Smooth muscle cell (in vitro differentiated cells): ENCODE measurements at regions not wholly inside any gene's neighbourhood (a gene's known extent, or its start where the extent isn't known, plus 50 kb on each side); places are given as distances from the start of the nearest gene placed in this dataset.

Source experiments
- DNase-seq: peaks from one replicate; lab custom pipeline; 2025; ENCODE audit not compliant: unreplicated experiment; lab: John Stamatoyannopoulos, UW
- H2AFZ ChIP-seq: fragments of 200-600 bp; sonication (generic); 2 replicates; pipeline ENCODE4 v1.6.0; 2016; ENCODE audit warnings: antibody characterized with exemption, low read depth, mild to moderate bottlenecking
- H3F3A ChIP-seq: fragments of 200-600 bp; sonication (generic); 2 replicates; pipeline ENCODE4 v1.6.0; 2017; ENCODE audit warnings: antibody characterized with exemption, low read depth
- H3K27ac ChIP-seq: fragments of 200-600 bp; sonication (generic); 2 replicates; pipeline ENCODE4 v1.5.1; 2016; ENCODE audit warnings: low read depth, mild to moderate bottlenecking
- H3K27me3 ChIP-seq: fragments of 200-600 bp; sonication (generic); 2 replicates; pipeline ENCODE4 v1.6.1; 2016; ENCODE audit warnings: low read depth, mild to moderate bottlenecking
- H3K36me3 ChIP-seq: fragments of 200-600 bp; sonication (generic); 2 replicates; pipeline ENCODE4 v1.5.1; 2016; ENCODE audit warnings: low read depth
- H3K4me1 ChIP-seq: fragments of 200-600 bp; sonication (generic); 2 replicates; pipeline ENCODE4 v1.5.1; 2016; ENCODE audit warnings: low read depth
- H3K4me2 ChIP-seq: fragments of 200-600 bp; sonication (generic); 2 replicates; pipeline ENCODE4 v1.6.0; 2016; ENCODE audit warnings: mild to moderate bottlenecking
- H3K4me3 ChIP-seq: fragments of 200-600 bp; sonication (generic); 2 replicates; pipeline ENCODE4 v1.5.1; 2016; ENCODE audit warnings: mild to moderate bottlenecking
- H3K79me2 ChIP-seq: fragments of 200-600 bp; sonication (generic); 2 replicates; pipeline ENCODE4 v1.6.0; 2016; ENCODE audit warnings: low read depth, mild to moderate bottlenecking
- H3K9ac ChIP-seq: fragments of 200-600 bp; sonication (generic); 2 replicates; pipeline ENCODE4 v1.6.0; 2016; ENCODE audit warnings: low read depth
- H3K9me3 ChIP-seq: fragments of 200-600 bp; sonication (generic); replicated peaks from 2 replicates; pipeline ENCODE4 v1.5.1; 2016; ENCODE audit warnings: low read depth
- H4K20me1 ChIP-seq: fragments of 200-600 bp; sonication (generic); 2 replicates; pipeline ENCODE4 v1.6.0; 2016; ENCODE audit warnings: low read depth
- CTCF ChIP-seq: fragments of 200-600 bp; sonication (generic); IDR thresholded peaks from 2 replicates; pipeline ENCODE4 v1.5.1; 2017; ENCODE audit warnings: borderline replicate concordance, mild to moderate bottlenecking, antibody characterized with exemption; ENCODE audit not compliant: insufficient read depth, poor library complexity, severe bottlenecking
- WGBS: methylation state at CpG from one replicate; pipeline ENCODE4 v1.1.7; 2016; ENCODE audit warnings: low lambda C conversion rate; 5-methylcytosine and 5-hydroxymethylcytosine counted together

GRCh38 chr10:6944436-6944835 is 364.4 kb upstream of the PRKCQ start:
- Histone ChIP-seq H3K4me2 (no peak overlapping the region), H3K9me3 (no peaks in the 10 kb centered on the region), H3F3A (no peaks in the 10 kb centered on the region), H3K27me3 (peaks cover 11% of the 10 kb centered on the region), H3K4me3 (no peak overlapping the region), H4K20me1 (no peaks in the 10 kb centered on the region), H3K79me2 (no peaks in the 10 kb centered on the region), H3K27ac (no peak overlapping the region), H3K4me1 (no peaks in the 10 kb centered on the region), H2AFZ (no peak overlapping the region), H3K9ac (no peak overlapping the region), H3K36me3 (no peaks in the 10 kb centered on the region)
- no peak for TF ChIP-seq CTCF
- WGBS: 88% methylated on average over 4 of the region's 4 CpGs
- DNase-seq: no peak

- H3K9ac ChIP-seq: no peak overlapping the region
- no peaks in the 10 kb centered on the region for H4K20me1 ChIP-seq
- DNase-seq: no peak
- no peak for TF ChIP-seq CTCF
- H3K4me2 ChIP-seq: no peak overlapping the region
- H3K4me3 ChIP-seq: no peak overlapping the region
- no peak overlapping the region for H2AFZ ChIP-seq
- no peaks in the 10 kb centered on the region for H3K4me1 ChIP-seq
- no peak overlapping the region for H3K27ac ChIP-seq
- H3K79me2 ChIP-seq: no peaks in the 10 kb centered on the region
- H3K27me3 ChIP-seq: peaks cover 11% of the 10 kb centered on the region
- H3K36me3 ChIP-seq: no peaks in the 10 kb centered on the region
- no peaks in the 10 kb centered on the region for H3K9me3 ChIP-seq
- WGBS: 74% methylated on average over 5 of the region's 5 CpGs
- no peaks in the 10 kb centered on the region for H3F3A ChIP-seq
These were observed 358.3 kb upstream of the PRKCQ start for GRCh38 chr10:6938384-6938783.

- no peaks in the 10 kb centered on the region for H3K36me3 ChIP-seq
- H4K20me1 ChIP-seq: no peaks in the 10 kb centered on the region
- H3K79me2 ChIP-seq: no peaks in the 10 kb centered on the region
- peaks cover 11% of the 10 kb centered on the region for H3K27me3 ChIP-seq
- no peaks in the 10 kb centered on the region for H3F3A ChIP-seq
- no peak for DNase-seq
- H3K4me1 ChIP-seq: no peaks in the 10 kb centered on the region
- H3K27ac ChIP-seq: no peak overlapping the region
- TF ChIP-seq CTCF: no peak
- H2AFZ ChIP-seq: no peak overlapping the region
- H3K4me2 ChIP-seq: no peak overlapping the region
- H3K4me3 ChIP-seq: no peak overlapping the region
- H3K9me3 ChIP-seq: no peaks in the 10 kb centered on the region
- H3K9ac ChIP-seq: no peak overlapping the region
These were observed 356.9 kb upstream of the PRKCQ start for GRCh38 chr10:6936931-6937330.

GRCh38 chr10:6929148-6929830 is 349.2 kb upstream of the PRKCQ start:
- Histone ChIP-seq H3K36me3 (no peaks in the 10 kb centered on the region), H3K79me2 (no peaks in the 10 kb centered on the region), H3K4me2 (no peak overlapping the region), H3K9ac (no peak overlapping the region), H2AFZ (no peak overlapping the region), H3K27ac (no peak overlapping the region), H3K27me3 (no peaks in the 10 kb centered on the region), H3K9me3 (no peaks in the 10 kb centered on the region), H3K4me3 (no peak overlapping the region), H3F3A (no peaks in the 10 kb centered on the region), H3K4me1 (peaks cover 5% of the 10 kb centered on the region), H4K20me1 (no peaks in the 10 kb centered on the region)
- TF ChIP-seq CTCF: no peak
- WGBS: 83% methylated on average over 9 of the region's 9 CpGs
- DNase-seq: no peak
